Mesothelial cell of epicardium (in vitro differentiated cells): ENCODE measurements at regions not wholly inside any gene's neighbourhood (a gene's known extent, or its start where the extent isn't known, plus 50 kb on each side); places are given as distances from the start of the nearest gene placed in this dataset.

ENCODE experiments used
- DNase-seq, 2 experiments: peaks; one replicate each; pipeline ENCODE4 v3.0.0; 2021; ENCODE audit warnings: low spot score in 2 of 2; ENCODE audit not compliant: unreplicated experiment in 2 of 2
- H3K27ac Mint-ChIP-seq: 2 replicates; pipeline ENCODE4 v1.8.0; 2021; ENCODE audit warnings: mixed read lengths
- H3K27me3 Mint-ChIP-seq: 2 replicates; pipeline ENCODE4 v1.8.0; 2021; ENCODE audit warnings: low read depth, mixed read lengths
- H3K36me3 Mint-ChIP-seq: 2 replicates; pipeline ENCODE4 v1.8.0; 2021; ENCODE audit warnings: mixed read lengths
- H3K4me1 Mint-ChIP-seq: 2 replicates; pipeline ENCODE4 v1.8.0; 2021; ENCODE audit warnings: mixed read lengths
- H3K4me3 Mint-ChIP-seq: 2 replicates; pipeline ENCODE4 v1.8.0; 2021; ENCODE audit warnings: mild to moderate bottlenecking, moderate library complexity, mixed read lengths
- H3K9me3 Mint-ChIP-seq: 2 replicates; pipeline ENCODE4 v1.8.0; 2021; ENCODE audit warnings: mixed read lengths
- TF ChIP-seq, protein P1 (sequence below): fragments of 200-600 bp; sonication (generic); IDR thresholded peaks from one replicate; pipeline ENCODE4 v1.5.0; 2021; ENCODE audit warnings: antibody characterized with exemption; ENCODE audit not compliant: unreplicated experiment

DNA sequence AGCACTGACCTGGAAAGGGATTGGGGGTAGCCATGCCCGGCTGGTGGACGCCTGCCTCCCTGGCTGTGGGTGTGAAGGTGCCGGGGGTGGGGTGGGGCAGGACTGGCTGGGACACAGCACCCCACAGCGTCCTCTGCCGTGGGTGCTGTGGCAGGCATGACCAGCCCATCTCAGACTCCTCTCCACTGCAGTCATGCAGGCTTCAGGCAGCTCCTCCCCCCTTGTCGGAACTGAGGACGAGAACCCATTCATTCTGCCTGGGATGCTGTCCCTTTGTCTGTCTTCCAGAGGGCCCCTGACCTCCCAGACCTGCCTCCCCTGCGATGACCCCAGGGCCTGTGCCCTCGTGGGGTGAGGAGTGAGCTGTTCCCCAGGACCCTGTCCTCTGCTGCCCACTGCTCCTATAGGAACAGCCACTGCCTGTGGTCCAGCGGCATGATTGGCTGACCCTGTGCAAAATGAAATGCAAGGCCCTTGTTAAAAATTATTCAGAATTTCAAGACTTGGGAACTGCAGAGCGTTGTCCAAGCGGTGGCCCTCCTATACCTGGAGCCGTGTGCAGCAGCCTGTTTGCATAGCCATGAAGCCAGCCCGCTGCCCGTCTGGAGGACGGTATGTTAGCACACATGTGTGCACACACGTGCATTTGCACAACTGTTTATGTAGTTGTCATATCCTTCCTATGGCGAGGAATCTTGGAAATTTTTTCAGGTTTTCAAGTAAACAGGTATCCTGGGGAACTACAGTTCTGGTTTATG, 1122.3 kb downstream of the BRD1 start:
- TF ChIP-seq, protein P1, sequence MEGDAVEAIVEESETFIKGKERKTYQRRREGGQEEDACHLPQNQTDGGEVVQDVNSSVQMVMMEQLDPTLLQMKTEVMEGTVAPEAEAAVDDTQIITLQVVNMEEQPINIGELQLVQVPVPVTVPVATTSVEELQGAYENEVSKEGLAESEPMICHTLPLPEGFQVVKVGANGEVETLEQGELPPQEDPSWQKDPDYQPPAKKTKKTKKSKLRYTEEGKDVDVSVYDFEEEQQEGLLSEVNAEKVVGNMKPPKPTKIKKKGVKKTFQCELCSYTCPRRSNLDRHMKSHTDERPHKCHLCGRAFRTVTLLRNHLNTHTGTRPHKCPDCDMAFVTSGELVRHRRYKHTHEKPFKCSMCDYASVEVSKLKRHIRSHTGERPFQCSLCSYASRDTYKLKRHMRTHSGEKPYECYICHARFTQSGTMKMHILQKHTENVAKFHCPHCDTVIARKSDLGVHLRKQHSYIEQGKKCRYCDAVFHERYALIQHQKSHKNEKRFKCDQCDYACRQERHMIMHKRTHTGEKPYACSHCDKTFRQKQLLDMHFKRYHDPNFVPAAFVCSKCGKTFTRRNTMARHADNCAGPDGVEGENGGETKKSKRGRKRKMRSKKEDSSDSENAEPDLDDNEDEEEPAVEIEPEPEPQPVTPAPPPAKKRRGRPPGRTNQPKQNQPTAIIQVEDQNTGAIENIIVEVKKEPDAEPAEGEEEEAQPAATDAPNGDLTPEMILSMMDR: no peak
- no peaks in the 10 kb centered on the region for H3K27me3 Mint-ChIP-seq
- no peaks in the 10 kb centered on the region for H3K9me3 Mint-ChIP-seq
- no peak for DNase-seq
- H3K27ac Mint-ChIP-seq: no peak overlapping the region
- no peak overlapping the region for H3K4me3 Mint-ChIP-seq
- H3K4me1 Mint-ChIP-seq: no peaks in the 10 kb centered on the region
- no peaks in the 10 kb centered on the region for H3K36me3 Mint-ChIP-seq

DNA sequence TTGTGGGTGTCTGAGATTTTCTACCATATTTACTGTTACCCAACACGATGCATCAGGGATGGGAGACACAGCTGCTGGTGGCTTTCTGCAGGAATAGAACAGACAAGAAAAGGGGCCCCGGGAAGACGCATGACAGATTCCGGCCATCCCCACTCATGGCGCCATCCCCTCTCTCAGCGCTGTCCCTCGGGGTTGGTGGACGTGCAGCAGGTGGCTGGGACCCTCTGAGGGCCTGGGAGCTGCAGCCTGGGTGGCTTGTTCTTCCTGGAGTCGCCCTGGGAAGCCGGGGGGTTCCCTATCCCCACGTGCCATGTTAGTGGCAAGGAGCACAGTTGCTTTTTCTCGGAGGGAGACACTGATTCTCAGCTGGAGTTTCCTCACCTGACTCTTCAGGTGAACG, 1123.3 kb downstream of the BRD1 start:
- no peak for DNase-seq
- Mint-ChIP-seq H3K27ac (no peak overlapping the region), H3K4me3 (no peak overlapping the region), H3K4me1 (no peaks in the 10 kb centered on the region), H3K9me3 (no peaks in the 10 kb centered on the region), H3K36me3 (no peaks in the 10 kb centered on the region), H3K27me3 (no peaks in the 10 kb centered on the region)
- TF ChIP-seq, protein P1: no peak

DNA sequence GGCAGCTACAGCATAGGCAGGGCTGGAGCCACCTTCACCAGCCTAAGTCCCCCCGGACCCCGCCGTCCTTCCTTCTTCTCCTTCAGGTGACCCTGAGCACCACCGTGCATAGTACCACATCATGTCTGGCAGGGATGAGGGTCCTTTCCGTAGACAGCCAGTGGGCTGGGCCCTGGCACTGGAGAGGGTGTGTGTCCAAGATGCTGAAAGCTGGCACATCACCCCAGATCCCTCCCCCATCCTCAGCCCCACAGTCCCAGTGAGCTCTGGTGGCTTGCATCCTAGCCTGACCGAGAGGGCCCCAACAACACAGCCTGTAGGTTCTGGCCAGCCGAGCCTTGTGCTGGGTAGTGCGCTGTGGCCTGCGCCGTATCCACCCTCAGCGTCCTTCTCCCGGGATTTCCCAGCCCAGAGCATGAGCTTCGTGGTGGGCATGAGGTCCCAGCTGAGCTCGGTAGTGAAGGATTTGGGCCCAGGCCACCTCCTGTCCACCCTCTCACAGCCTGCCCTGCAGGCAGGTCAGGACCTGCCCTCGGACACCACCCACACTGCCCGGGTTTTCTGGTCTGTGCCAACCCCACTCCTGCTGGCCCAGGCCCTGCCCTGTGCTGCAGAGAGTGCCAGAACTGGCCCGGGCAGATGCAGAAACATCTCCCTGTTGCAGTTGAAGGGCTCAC, 1124.3 kb downstream of the BRD1 start:
- Mint-ChIP-seq H3K27me3 (no peaks in the 10 kb centered on the region), H3K9me3 (no peaks in the 10 kb centered on the region), H3K36me3 (no peaks in the 10 kb centered on the region), H3K4me3 (no peak overlapping the region), H3K4me1 (no peaks in the 10 kb centered on the region), H3K27ac (no peak overlapping the region)
- TF ChIP-seq, protein P1: no peak
- DNase-seq: no peak

DNA sequence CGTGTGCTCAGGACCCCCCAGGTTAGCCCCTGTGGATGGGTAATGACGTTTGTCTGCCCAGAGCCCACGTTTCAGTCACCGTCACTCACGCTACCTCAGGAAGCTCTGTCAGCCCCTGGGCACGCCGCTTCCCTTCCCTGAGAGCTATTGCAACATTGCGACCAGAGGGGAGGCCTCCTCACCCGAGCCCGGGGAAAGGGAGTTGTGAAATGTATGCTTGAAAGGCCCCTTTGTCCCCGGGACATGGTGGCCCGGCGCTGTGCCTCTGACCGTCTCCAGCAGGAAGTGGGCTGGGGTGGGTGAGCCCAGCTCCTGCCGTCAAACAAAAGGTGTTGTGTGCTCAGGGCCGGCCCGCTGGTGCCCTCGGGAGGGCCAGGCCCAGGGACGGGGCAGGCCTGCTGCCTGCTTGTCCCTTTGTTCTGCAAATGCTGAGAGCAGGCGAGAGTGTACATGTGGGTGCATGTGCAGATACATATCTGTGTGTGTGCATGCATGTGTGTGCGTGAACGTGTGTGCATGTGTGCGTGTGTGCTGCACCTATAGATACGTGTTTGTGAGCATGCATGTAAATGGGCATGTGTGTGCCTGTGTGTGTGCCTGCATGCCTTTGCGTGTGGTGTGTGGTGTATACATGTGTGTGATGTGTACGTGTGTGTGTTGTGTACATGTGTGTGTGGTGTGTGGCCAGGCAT, 1125.0 kb downstream of the BRD1 start:
- H3K27ac Mint-ChIP-seq: no peak overlapping the region
- no peaks in the 10 kb centered on the region for H3K9me3 Mint-ChIP-seq
- DNase-seq: no peak
- TF ChIP-seq, protein P1: no peak
- H3K27me3 Mint-ChIP-seq: no peaks in the 10 kb centered on the region
- no peaks in the 10 kb centered on the region for H3K36me3 Mint-ChIP-seq
- no peaks in the 10 kb centered on the region for H3K4me1 Mint-ChIP-seq
- no peak overlapping the region for H3K4me3 Mint-ChIP-seq

DNA sequence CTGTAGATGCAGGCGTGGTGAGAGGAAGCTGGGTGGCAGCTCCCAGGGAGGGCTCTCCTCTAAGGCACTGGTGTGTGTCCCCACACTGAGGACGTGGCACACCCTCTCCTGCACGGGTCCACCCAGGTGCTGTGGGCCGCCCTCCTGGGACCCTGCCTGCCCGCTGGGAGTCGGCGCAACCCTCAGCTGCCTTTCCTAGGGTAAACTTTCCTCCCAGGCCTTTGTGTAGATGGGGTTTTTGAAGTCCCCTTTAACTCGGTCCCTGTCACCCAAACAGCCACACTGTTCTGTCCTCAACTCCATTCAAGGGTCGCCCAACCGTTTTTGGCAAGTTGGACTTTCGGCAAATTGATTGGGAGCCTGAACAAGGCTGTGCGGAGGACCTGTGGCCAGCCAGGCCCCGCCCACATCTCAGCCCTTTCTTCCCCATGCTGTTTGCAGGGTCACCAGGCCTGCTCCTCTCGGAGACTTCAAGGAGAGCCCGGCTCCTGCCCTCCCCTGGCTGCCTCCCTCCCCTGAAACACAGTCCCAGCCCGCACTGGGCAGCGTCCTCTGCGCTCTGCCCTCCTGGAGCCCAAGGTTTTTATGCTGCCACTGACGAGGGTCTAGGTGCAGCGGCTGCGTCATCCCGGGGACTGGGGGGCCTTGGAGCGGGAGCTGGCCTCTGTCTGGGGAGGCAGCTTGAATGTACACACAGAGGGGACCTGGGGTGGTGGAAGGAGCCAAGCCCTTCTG, 1126.2 kb downstream of the BRD1 start:
- Mint-ChIP-seq H3K36me3 (no peaks in the 10 kb centered on the region), H3K9me3 (no peaks in the 10 kb centered on the region), H3K27ac (no peak overlapping the region), H3K27me3 (no peaks in the 10 kb centered on the region), H3K4me1 (no peaks in the 10 kb centered on the region), H3K4me3 (no peak overlapping the region)
- no peak for DNase-seq
- TF ChIP-seq, protein P1: no peak
